ENCODE measurements at regions not wholly inside any gene's neighbourhood (a gene's known extent, or its start where the extent isn't known, plus 50 kb on each side); places are given as distances from the start of the nearest gene placed in this dataset.

DNA sequence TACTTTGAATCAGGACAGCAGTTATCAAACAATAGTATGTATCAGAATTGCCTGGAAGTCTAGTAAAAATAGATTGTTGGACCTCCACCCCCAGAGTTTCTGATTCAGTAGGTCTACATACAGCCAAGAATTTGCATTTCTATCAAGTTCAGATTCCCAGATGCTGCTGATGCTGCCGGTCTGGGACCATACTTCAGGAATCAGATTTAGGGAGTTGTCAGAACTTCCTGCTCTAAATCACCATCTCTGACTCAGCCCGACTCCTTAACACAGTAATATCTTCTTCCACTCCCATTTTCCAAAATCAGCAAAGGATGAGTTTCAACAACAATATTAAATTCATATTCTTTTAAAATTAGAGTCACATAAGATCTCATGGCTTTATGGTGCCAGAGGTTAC lies 227.2 kb upstream of the TMEM161B start:
- no peak for DNase-seq (ENCODE audit: extremely low read depth, insufficient read length)
- no peak overlapping the region for H3K4me3 ChIP-seq (replicated peaks; ENCODE audit: low read depth, low read length)
- H3K36me3 ChIP-seq (ENCODE audit: control insufficient read depth, insufficient read depth, low read length): no peaks in the 10 kb centered on the region
- peaks cover 1% of the 10 kb centered on the region; the same call in 1 of the 2 replicates for H3K27me3 ChIP-seq (replicated peaks; ENCODE audit: control insufficient read depth, insufficient read depth, low read length)
- TF ChIP-seq, protein P1, sequence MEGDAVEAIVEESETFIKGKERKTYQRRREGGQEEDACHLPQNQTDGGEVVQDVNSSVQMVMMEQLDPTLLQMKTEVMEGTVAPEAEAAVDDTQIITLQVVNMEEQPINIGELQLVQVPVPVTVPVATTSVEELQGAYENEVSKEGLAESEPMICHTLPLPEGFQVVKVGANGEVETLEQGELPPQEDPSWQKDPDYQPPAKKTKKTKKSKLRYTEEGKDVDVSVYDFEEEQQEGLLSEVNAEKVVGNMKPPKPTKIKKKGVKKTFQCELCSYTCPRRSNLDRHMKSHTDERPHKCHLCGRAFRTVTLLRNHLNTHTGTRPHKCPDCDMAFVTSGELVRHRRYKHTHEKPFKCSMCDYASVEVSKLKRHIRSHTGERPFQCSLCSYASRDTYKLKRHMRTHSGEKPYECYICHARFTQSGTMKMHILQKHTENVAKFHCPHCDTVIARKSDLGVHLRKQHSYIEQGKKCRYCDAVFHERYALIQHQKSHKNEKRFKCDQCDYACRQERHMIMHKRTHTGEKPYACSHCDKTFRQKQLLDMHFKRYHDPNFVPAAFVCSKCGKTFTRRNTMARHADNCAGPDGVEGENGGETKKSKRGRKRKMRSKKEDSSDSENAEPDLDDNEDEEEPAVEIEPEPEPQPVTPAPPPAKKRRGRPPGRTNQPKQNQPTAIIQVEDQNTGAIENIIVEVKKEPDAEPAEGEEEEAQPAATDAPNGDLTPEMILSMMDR (IDR thresholded peaks at IDR 0.05; ENCODE audit: insufficient read depth, low read length, poor library complexity, severe bottlenecking): no peak

DNA sequence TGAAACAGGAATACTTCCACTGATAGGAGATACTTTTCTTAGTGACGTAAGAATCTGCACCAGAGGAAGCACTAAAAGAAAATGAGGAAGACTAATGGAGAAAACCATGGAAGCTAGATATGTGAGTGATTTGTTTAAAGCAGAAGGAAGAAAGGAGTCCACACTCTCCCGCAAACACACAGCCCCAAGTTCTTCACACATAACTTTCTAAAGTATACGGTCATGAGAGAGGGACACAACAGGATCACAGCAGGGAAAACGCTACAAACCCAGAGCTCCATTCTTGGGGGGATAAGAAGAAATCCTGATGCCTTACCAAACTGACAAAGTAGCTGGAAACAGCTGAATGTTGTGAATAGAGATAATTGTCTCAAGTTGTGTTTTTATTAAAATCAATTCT lies 222.2 kb upstream of the TMEM161B start:
- Histone ChIP-seq H3K27me3 (replicated peaks; ENCODE audit: control insufficient read depth, insufficient read depth, low read length) (peaks cover 1% of the 10 kb centered on the region; the same call in 1 of the 2 replicates), H3K36me3 (ENCODE audit: control insufficient read depth, insufficient read depth, low read length) (no peaks in the 10 kb centered on the region), H3K4me3 (replicated peaks; ENCODE audit: low read depth, low read length) (no peak overlapping the region)
- TF ChIP-seq, protein P1 (IDR thresholded peaks at IDR 0.05; ENCODE audit: insufficient read depth, low read length, poor library complexity, severe bottlenecking): no peak
- DNase-seq (ENCODE audit: extremely low read depth, insufficient read length): no peak

DNA sequence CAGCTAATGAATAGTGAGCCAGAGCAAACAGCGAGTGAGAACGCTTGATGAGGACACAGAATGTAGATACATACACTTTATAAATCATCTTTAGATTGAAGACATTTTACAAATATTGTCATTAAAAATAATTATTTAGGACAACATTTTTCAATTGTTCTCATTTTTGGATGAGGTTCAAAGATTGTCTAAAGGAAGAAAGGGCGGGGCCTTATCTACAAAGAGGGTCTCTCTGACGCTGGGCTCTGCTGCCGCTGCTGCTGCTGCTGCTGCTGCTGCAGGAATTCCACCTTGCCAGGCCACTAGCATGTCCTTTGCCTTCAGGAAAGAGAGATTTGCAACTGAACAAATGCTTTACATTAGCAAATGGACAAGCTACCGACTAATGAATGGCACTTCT lies 220.7 kb upstream of the TMEM161B start:
- TF ChIP-seq, protein P1 (IDR thresholded peaks at IDR 0.05; ENCODE audit: insufficient read depth, low read length, poor library complexity, severe bottlenecking): no peak
- H3K4me3 ChIP-seq (replicated peaks; ENCODE audit: low read depth, low read length): no peak overlapping the region
- no peaks in the 10 kb centered on the region for H3K36me3 ChIP-seq (ENCODE audit: control insufficient read depth, insufficient read depth, low read length)
- H3K27me3 ChIP-seq (replicated peaks; ENCODE audit: control insufficient read depth, insufficient read depth, low read length): no peaks in the 10 kb centered on the region
- no peak for DNase-seq (ENCODE audit: extremely low read depth, insufficient read length)

DNA sequence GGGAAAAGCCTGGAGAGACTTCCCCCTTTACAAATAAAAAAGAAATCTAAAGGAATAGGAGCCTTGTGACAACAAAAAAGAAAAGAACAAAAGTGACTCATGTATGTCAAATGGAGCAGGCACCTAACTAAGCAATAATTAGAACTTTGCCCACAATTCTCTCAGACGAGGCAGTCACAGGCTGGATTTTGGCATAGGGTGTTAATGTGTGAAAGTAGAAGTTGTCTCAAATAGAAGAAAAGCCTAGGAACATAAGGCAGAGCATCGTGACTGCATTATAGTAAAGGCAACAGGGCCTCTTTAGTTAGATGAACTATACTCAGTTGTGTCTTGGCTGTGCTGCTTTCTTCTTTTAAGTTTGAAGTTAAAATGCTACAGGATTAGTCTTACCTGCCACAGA lies 219.9 kb upstream of the TMEM161B start:
- TF ChIP-seq, protein P1 (IDR thresholded peaks at IDR 0.05; ENCODE audit: insufficient read depth, low read length, poor library complexity, severe bottlenecking): no peak
- Histone ChIP-seq H3K4me3 (replicated peaks; ENCODE audit: low read depth, low read length) (no peak overlapping the region), H3K27me3 (replicated peaks; ENCODE audit: control insufficient read depth, insufficient read depth, low read length) (no peaks in the 10 kb centered on the region), H3K36me3 (ENCODE audit: control insufficient read depth, insufficient read depth, low read length) (no peaks in the 10 kb centered on the region)
- DNase-seq (ENCODE audit: extremely low read depth, insufficient read length): no peak

DNA sequence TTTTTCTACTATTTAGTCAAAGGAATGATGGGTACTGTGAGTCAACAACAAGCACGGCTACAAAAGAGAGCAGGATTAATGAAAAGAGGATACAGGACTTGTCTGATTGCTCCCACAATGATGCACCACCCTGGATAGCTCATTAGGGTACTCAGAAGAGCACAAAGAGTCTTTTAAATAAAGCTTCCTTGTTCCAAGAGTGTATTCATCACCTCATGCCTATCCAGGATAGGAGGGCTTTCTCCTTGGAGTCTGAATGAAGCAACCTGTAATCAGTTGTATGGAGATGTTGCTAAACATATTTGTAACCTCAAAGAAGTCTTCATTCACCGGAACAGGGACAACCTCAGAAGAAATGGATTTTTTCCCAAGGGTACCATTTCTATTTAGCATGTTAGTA lies 219.5 kb upstream of the TMEM161B start:
- Histone ChIP-seq H3K36me3 (ENCODE audit: control insufficient read depth, insufficient read depth, low read length) (no peaks in the 10 kb centered on the region), H3K4me3 (replicated peaks; ENCODE audit: low read depth, low read length) (no peak overlapping the region), H3K27me3 (replicated peaks; ENCODE audit: control insufficient read depth, insufficient read depth, low read length) (no peaks in the 10 kb centered on the region)
- no peak for DNase-seq (ENCODE audit: extremely low read depth, insufficient read length)
- TF ChIP-seq, protein P1 (IDR thresholded peaks at IDR 0.05; ENCODE audit: insufficient read depth, low read length, poor library complexity, severe bottlenecking): no peak

DNA sequence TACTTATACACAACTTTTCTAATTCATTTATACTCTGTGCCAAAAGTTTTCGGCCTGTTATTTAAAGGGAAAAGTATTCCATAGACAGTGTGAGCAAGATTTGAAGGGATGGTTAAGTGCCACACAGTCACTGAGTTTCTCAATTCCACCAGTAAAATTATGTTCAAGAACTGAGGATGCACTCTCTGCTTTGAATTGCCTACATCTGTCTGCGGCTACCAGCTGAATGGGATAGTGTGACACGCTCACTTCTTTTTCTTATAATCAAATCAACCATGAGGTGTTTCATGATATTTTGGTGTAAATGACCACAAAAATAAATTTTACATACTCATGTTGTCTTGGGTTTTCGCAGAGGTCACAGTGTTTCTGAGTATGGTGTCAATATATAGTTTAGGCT lies 218.4 kb upstream of the TMEM161B start:
- Histone ChIP-seq H3K27me3 (replicated peaks; ENCODE audit: control insufficient read depth, insufficient read depth, low read length) (no peaks in the 10 kb centered on the region), H3K36me3 (ENCODE audit: control insufficient read depth, insufficient read depth, low read length) (no peaks in the 10 kb centered on the region), H3K4me3 (replicated peaks; ENCODE audit: low read depth, low read length) (no peak overlapping the region)
- DNase-seq (ENCODE audit: extremely low read depth, insufficient read length): no peak
- TF ChIP-seq, protein P1 (IDR thresholded peaks at IDR 0.05; ENCODE audit: insufficient read depth, low read length, poor library complexity, severe bottlenecking): no peak

Data from GM06990 (cell line).